Activated CD8-positive, alpha-beta T cell treated with anti-CD3 and anti-CD28 coated beads, Interleukin-2, amount 10 ng/mL, durations not matched to agents 7 days and 5 days (primary cell): ENCODE measurements at regions not wholly inside any gene's neighbourhood (a gene's known extent, or its start where the extent isn't known, plus 50 kb on each side); places are given as distances from the start of the nearest gene placed in this dataset.

Source experiments
- ATAC-seq: fragments of 150-1000 bp; cut with Tn5 transposase; one replicate; pipeline ENCODE4 v1.10.0; 2021; ENCODE audit warnings: moderate library complexity
- CTCF ChIA-PET: fragments of 350-600 bp; sonication (Branson Sonifier 250); formaldehyde crosslinking; loops from one replicate; lab custom pipeline; 2021; ENCODE audit warnings: antibody characterized with exemption; lab: Charles Lee
- POLR2A ChIA-PET: fragments of 350-600 bp; sonication (Branson Sonifier 250); formaldehyde crosslinking; loops from one replicate; lab custom pipeline; 2021; ENCODE audit warnings: antibody characterized with exemption; lab: Charles Lee
- DNase-seq: peaks from one replicate; pipeline ENCODE4 v3.0.0-alpha.2; 2020
- H3K27ac Mint-ChIP-seq: one replicate; pipeline ENCODE4 v1.8.0; 2021; ENCODE audit warnings: mild to moderate bottlenecking, mixed read lengths
- H3K27me3 Mint-ChIP-seq: one replicate; pipeline ENCODE4 v1.8.0; 2021; ENCODE audit warnings: low read depth, mixed read lengths
- H3K36me3 Mint-ChIP-seq: one replicate; pipeline ENCODE4 v1.8.0; 2021; ENCODE audit warnings: low read depth, mixed read lengths
- H3K4me1 Mint-ChIP-seq: one replicate; pipeline ENCODE4 v1.8.0; 2021; ENCODE audit warnings: low read depth, mixed read lengths
- H3K4me3 Mint-ChIP-seq: one replicate; pipeline ENCODE4 v1.8.0; 2021; ENCODE audit warnings: mild to moderate bottlenecking, mixed read lengths
- H3K9me3 Mint-ChIP-seq: one replicate; pipeline ENCODE4 v1.8.0; 2022; ENCODE audit warnings: mixed read lengths; ENCODE audit not compliant: insufficient read depth

GRCh38 chr4:73929278-73929677, 52.5 kb downstream of the PF4 start:
- ChIA-PET POLR2A (no interaction called here), CTCF (no interaction called here)
- DNase-seq (no peak), ATAC-seq (no peak)
- H3K36me3 Mint-ChIP-seq, result no peaks in the 10 kb centered on the region
- H3K9me3 Mint-ChIP-seq, result no peaks in the 10 kb centered on the region
- no peak overlapping the region for H3K4me3 Mint-ChIP-seq
- H3K4me1 Mint-ChIP-seq, result no peaks in the 10 kb centered on the region
- no peaks in the 10 kb centered on the region for H3K27me3 Mint-ChIP-seq
- no peak overlapping the region for H3K27ac Mint-ChIP-seq

GRCh38 chr4:73923631-73923937, 54.4 kb downstream of the CXCL1 start:
- Mint-ChIP-seq H3K36me3 (no peaks in the 10 kb centered on the region), H3K4me1 (no peaks in the 10 kb centered on the region), H3K27ac (no peak overlapping the region), H3K27me3 (no peaks in the 10 kb centered on the region), H3K9me3 (no peaks in the 10 kb centered on the region), H3K4me3 (no peak overlapping the region)
- DNase-seq (no peak), ATAC-seq (no peak)
- ChIA-PET POLR2A (no interaction called here), CTCF (no interaction called here)

- Mint-ChIP-seq H3K36me3 (no peaks in the 10 kb centered on the region), H3K27me3 (no peaks in the 10 kb centered on the region), H3K4me3 (no peak overlapping the region), H3K4me1 (no peaks in the 10 kb centered on the region), H3K9me3 (no peaks in the 10 kb centered on the region), H3K27ac (no peak overlapping the region)
- ATAC-seq, result no peak
- CTCF ChIA-PET, result interaction anchor here (1.2 kb wide), 1 partner anchor 90 kb away, joined by 3 read pairs; no protein-coding TSS in a partner anchor
- POLR2A ChIA-PET, result no interaction called here
- no peak for DNase-seq
Observed at GRCh38 chr4:73922766-73923630, 53.8 kb downstream of the CXCL1 start.

- Mint-ChIP-seq H3K36me3 (no peaks in the 10 kb centered on the region), H3K4me3 (no peak overlapping the region), H3K27ac (no peak overlapping the region), H3K27me3 (no peaks in the 10 kb centered on the region), H3K4me1 (no peaks in the 10 kb centered on the region), H3K9me3 (no peaks in the 10 kb centered on the region)
- POLR2A ChIA-PET, result no interaction called here
- DNase-seq (no peak), ATAC-seq (no peak)
- CTCF ChIA-PET, result interaction anchor here (1.2 kb wide), 1 partner anchor 90 kb away, joined by 3 read pairs; no protein-coding TSS in a partner anchor
Observed at GRCh38 chr4:73922317-73922716, 53.1 kb downstream of the CXCL1 start.
